ENCODE measurements at regions not wholly inside any gene's neighbourhood (a gene's known extent, or its start where the extent isn't known, plus 50 kb on each side); places are given as distances from the start of the nearest gene placed in this dataset.

GRCh38 chr18:68340606-68341005 is 374.3 kb downstream of the TMX3 start:
- no peaks in the 10 kb centered on the region for H3K4me1 Mint-ChIP-seq (ENCODE audit: low read depth, unreplicated experiment)
- H3K9me3 Mint-ChIP-seq (ENCODE audit: unreplicated experiment), result peaks cover 1% of the 10 kb centered on the region
- H3K36me3 Mint-ChIP-seq (ENCODE audit: unreplicated experiment), result no peaks in the 10 kb centered on the region
- no peak for DNase-seq
- no peak overlapping the region for H3K4me3 Mint-ChIP-seq (ENCODE audit: unreplicated experiment)
- no peaks in the 10 kb centered on the region for H3K27me3 Mint-ChIP-seq (ENCODE audit: unreplicated experiment)
- no peak overlapping the region for H3K27ac Mint-ChIP-seq (ENCODE audit: unreplicated experiment)
- TF ChIP-seq CTCF (IDR thresholded peaks at IDR 0.05; ENCODE audit: partially characterized antibody, unreplicated experiment), result no peak

- Mint-ChIP-seq H3K4me3 (ENCODE audit: unreplicated experiment) (no peak overlapping the region), H3K9me3 (ENCODE audit: unreplicated experiment) (no peaks in the 10 kb centered on the region), H3K36me3 (ENCODE audit: unreplicated experiment) (no peaks in the 10 kb centered on the region), H3K27me3 (ENCODE audit: unreplicated experiment) (peaks cover 7% of the 10 kb centered on the region), H3K4me1 (ENCODE audit: low read depth, unreplicated experiment) (no peaks in the 10 kb centered on the region), H3K27ac (ENCODE audit: unreplicated experiment) (no peak overlapping the region)
- TF ChIP-seq CTCF (IDR thresholded peaks at IDR 0.05; ENCODE audit: partially characterized antibody, unreplicated experiment), result peak; percentile 77
- no peak for DNase-seq
These were observed 384.2 kb downstream of the TMX3 start for GRCh38 chr18:68330658-68331057.

- no peaks in the 10 kb centered on the region for H3K4me1 Mint-ChIP-seq (ENCODE audit: low read depth, unreplicated experiment)
- TF ChIP-seq CTCF (IDR thresholded peaks at IDR 0.05; ENCODE audit: partially characterized antibody, unreplicated experiment), result no peak
- peaks cover 1% of the 10 kb centered on the region for H3K9me3 Mint-ChIP-seq (ENCODE audit: unreplicated experiment)
- no peaks in the 10 kb centered on the region for H3K36me3 Mint-ChIP-seq (ENCODE audit: unreplicated experiment)
- peaks cover 3% of the 10 kb centered on the region for H3K27me3 Mint-ChIP-seq (ENCODE audit: unreplicated experiment)
- H3K27ac Mint-ChIP-seq (ENCODE audit: unreplicated experiment), result no peak overlapping the region
- no peak overlapping the region for H3K4me3 Mint-ChIP-seq (ENCODE audit: unreplicated experiment)
- no peak for DNase-seq
These were observed 391.0 kb downstream of the TMX3 start for GRCh38 chr18:68323921-68324320.

GRCh38 chr18:68316636-68317035 is 398.3 kb downstream of the TMX3 start:
- H3K36me3 Mint-ChIP-seq (ENCODE audit: unreplicated experiment), result no peaks in the 10 kb centered on the region
- H3K9me3 Mint-ChIP-seq (ENCODE audit: unreplicated experiment), result peaks cover 1% of the 10 kb centered on the region
- no peaks in the 10 kb centered on the region for H3K4me1 Mint-ChIP-seq (ENCODE audit: low read depth, unreplicated experiment)
- no peak overlapping the region for H3K27ac Mint-ChIP-seq (ENCODE audit: unreplicated experiment)
- TF ChIP-seq CTCF (IDR thresholded peaks at IDR 0.05; ENCODE audit: partially characterized antibody, unreplicated experiment), result no peak
- H3K27me3 Mint-ChIP-seq (ENCODE audit: unreplicated experiment), result no peaks in the 10 kb centered on the region
- no peak for DNase-seq
- no peak overlapping the region for H3K4me3 Mint-ChIP-seq (ENCODE audit: unreplicated experiment)

- no peak overlapping the region for H3K27ac Mint-ChIP-seq (ENCODE audit: unreplicated experiment)
- peaks cover 1% of the 10 kb centered on the region for H3K9me3 Mint-ChIP-seq (ENCODE audit: unreplicated experiment)
- H3K27me3 Mint-ChIP-seq (ENCODE audit: unreplicated experiment), result no peaks in the 10 kb centered on the region
- H3K4me1 Mint-ChIP-seq (ENCODE audit: low read depth, unreplicated experiment), result no peaks in the 10 kb centered on the region
- no peaks in the 10 kb centered on the region for H3K36me3 Mint-ChIP-seq (ENCODE audit: unreplicated experiment)
- no peak for DNase-seq
- no peak overlapping the region for H3K4me3 Mint-ChIP-seq (ENCODE audit: unreplicated experiment)
- no peak for TF ChIP-seq CTCF (IDR thresholded peaks at IDR 0.05; ENCODE audit: partially characterized antibody, unreplicated experiment)
These were observed 400.5 kb downstream of the TMX3 start for GRCh38 chr18:68314403-68314802.

Measured in glutamatergic neuron (in vitro differentiated cells).